CD4-positive, alpha-beta T cell treated with Interleukin-6 for 4 hours (primary cell): ENCODE measurements at regions not wholly inside any gene's neighbourhood (a gene's known extent, or its start where the extent isn't known, plus 50 kb on each side); places are given as distances from the start of the nearest gene placed in this dataset.
"Not testable (repeated sequence)": the region's sequence is repeated elsewhere in the genome, so short reads cannot be mapped to it uniquely, and the experiment has no call there.

ENCODE experiments used
- DNase-seq: peaks from one replicate; pipeline ENCODE4 v3.0.0-alpha.2; 2020; ENCODE audit warnings: mixed read lengths

DNA sequence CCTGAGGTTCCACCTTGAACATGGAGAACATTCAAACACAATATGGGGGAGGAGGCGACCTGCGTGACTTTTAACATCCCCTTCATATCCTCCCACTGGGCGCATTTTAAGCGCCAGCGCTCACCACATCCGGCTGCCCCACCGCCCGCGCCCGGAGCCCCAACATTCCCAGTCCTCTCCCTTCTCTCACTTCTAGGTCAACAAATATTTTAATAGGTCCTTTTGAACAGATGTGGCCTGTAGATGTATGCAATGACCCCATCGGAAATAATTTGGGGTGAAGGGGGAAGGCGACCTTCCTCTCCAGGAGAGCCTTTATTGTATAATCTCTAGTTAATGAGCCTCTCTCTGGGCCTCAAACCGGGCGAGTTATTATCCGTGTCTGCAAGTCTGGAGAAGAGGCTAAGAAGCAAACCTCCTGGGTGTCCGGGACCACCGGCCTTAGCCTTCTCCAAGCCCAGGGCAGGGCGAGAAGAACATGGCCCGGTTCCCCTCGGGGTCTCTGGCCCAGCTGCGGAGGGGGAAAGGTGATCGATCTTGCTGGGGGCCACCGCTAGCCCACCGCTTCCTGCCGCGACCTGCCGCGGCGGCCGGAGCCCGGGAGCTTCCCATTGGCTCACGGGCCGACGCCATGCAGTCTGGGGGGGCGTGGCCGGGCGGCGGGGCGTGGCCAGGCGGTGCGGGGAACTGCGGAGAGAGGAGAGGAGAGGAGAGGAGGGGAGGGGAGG, 83.2 kb upstream of the HMGA2 start:
- peak; percentile 78 for DNase-seq

DNA sequence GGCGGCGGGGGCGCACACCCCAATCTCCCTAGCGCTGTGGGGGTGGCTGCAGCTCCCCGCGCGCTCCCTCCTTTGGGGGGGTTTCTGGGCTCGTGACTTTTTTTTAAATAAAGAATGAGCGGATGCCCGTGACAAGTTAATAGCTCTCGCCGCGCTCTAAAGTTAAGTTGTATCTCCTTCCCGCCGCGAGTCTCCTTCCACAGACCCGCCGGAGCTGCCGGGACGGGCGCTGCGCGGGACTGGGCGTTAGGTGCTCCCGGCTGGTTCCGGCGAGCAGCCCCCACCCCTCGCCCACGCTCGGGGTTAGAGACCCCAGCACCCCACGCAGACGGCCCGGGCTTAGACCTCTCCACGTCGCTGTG, 82.6 kb upstream of the HMGA2 start:
- no peak for DNase-seq

DNA sequence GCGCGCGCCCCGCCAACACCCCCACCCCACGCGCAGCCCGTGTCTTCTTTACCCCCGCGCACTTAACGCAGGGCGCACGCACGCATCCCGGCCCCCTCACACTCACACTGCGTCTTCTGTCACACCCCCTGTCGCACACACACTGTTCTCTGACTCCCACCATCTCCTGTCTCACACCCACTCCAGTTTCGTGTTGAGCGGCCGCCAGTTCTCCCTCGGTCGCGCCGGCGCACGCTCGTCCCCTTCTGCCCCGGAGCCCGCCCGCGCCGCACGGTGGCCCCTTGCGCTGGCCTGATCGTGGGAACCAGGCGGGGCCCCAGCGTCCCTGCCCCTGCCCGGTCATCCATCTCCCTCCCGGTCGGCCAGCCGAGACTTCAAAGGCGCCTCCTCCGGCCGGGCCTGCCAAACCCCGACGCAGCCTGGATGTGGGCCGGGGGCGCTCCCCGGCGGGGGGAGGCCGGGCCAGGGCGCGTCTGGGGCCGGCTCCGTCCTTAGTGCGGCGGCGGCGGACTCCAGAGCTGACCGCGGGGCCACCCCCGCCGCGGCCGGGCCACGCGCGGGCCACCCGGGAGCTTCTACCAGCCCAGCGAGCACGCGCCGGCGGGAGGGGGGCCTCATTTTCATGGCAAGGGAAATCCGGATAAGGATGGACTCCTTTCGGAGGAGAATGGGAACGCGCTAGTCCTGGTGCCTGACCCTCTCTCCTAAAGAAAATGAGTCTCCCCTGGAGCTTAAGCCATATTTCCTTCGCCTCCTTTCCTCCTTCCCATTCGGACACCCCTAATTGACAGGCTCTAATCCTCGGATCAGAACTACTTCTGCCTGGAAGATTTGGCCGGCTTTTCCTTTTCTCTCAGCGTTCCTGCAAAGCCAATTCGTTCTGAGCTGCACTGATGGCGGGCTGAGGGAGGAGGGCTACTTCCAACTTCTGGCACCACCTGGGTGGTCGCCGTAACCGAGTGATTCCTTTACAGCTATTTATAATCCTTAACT, 82.0 kb upstream of the HMGA2 start:
- no peak for DNase-seq

DNA sequence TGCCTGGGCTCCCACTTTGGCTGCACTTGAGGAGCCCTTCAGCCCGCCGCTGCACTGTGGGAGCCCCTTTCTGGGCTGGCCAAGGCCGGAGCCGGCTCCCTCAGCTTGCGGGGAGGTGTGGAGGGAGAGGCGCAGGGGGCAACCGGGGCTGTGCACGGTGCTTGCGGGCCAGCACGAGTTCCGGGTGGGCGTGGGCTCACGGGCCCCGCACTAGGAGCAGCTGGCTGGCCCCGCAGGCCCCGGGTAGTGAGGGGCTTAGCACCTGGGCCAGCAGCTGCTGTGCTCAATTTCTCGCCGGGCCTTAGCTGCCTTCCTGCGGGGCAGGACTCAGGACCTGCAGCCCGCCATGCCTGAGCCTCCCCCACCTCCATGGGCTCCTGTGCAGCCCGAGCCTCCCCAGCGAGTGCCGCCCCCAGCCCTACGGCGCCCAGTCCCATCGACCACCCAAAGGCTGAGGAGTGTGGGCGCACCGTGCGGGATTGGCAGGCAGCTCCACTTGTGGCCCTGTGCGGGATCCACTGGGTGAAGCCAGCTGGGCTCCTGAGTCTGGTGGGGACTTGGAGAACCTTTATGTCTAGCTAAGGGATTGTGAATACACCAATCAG, 79.9 kb upstream of the HMGA2 start:
- not testable (repeated sequence) for DNase-seq

DNA sequence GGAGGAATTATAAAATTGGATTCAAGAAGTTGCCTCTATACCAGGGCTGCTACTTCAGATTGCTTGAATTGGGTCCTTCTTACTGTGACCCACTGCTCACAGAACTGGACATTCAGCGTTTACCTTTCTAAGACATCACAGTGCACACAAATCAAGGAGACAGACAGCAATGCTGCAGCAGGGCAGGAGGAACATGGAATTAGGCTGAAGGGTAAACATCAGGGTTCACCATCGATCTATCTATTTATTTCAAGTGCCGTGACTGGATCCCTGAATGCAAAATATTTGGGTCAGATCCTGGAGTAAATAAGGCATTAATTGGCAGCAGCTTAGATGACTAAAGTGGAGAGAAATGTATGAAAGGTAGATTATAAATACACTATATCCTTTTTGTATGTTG, 76.9 kb upstream of the HMGA2 start:
- no peak for DNase-seq

DNA sequence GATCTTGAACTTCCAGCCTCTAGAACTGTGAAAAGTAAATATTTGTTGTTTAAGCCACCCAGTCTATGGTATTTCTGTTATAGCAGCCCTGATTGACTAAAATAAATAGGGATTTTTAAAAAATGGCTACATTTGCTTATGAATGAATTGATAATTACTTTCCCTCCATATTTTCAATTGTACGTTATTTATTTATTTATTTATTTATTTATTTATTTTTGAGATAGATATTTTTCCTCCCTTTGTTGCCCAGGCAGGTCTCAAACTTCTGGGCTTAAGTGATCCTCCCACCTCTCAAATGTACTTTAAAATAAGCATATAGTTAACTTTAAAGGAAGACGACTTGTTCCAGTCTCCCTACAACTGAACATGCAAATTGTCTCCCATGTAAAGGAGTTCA, 76.0 kb upstream of the HMGA2 start:
- DNase-seq = no peak

DNA sequence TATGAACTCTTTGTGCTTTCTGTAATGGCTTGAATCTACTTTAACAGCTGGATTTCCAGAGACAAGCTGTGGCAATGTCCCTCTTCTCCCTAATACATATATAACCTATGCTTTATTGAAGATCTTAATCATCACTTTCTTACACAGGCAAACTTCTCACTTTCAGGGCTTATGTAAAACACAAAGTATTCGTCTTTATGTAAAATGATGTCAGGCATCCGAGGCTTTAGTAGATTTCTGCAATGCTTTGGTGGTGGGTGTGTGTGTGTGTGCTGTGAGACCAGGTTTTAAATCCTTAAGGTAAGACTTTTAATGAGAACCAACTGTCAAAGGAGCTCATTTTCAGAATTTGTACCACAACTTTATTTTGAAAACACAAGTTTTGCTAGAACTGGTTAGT, 70.0 kb upstream of the HMGA2 start:
- no peak for DNase-seq

DNA sequence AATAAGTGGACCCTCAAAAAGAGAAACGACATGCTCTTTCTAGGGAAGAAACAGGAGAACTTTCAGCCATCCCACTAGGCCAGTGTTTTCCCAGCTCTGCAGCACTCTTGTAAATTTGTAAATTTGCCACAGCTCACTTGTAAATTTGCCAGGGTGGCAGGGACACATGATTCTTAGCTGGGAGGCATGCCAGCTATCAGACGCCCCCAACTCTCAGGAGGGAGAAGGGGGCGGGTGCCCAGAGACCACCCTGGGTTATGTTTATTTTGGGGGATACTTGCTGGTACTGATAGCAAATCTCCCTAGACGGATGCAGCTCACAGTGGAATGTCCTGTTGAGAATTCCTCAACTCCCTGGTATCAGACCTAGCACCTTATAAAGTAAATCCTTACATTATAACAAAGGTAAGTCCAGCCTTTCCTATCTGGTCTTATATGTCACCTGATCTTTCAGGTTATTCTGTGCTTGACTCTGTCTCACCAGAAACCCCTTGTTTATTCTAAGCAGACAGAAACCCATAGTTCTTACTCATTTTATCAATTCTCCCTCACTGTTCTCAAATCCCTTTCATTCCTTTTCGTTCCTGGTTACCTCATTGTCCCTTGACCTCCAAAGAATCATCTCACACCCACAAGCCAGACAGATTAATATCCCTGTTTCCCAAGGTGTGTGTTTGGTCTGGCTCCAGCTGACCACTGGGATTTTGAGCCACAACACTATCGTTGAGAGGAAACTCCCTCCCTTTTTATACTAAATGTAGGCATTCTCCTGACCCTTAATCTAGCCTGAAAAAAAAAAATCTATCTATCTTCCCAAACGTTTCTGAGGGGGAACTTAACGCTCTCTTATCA, 69.3 kb upstream of the HMGA2 start:
- no peak for DNase-seq

DNA sequence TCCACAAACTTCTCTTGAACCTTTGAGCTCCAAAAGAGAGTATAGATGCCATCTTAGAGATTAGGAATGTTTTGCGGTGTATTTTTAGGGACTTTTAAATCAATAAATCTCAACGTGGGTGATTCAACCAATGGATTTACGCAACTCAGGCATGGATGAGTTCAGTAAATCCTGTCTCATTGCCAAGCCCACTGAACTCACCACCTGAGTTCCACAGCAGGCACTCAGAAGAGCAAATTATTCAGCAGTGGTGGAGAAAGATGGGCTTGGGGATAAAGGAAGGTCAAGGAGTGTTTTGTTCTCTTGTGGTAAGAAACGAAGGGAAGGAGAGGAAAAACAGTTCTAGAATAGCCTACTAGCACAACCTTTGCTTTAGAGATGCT, 68.7 kb upstream of the HMGA2 start:
- DNase-seq = no peak

DNA sequence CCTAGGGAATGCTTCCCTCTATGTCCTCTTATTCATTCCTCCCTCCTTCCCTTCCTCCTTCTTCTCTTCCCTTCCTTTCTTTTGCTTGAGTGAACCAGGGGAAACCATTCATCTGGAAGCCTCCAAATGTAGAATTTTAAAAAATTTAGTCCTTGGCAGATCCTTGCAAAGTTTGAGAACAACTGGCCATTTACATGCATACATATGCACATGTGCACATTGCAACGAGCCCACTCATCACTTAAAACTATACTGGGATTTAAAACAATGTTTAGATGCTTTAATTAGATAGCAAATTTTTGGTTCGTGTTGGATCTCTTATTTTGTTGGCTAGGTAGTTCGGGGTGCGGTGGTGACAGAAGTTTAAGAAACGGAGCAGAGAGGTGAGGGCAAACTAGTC, 68.0 kb upstream of the HMGA2 start:
- no peak for DNase-seq

DNA sequence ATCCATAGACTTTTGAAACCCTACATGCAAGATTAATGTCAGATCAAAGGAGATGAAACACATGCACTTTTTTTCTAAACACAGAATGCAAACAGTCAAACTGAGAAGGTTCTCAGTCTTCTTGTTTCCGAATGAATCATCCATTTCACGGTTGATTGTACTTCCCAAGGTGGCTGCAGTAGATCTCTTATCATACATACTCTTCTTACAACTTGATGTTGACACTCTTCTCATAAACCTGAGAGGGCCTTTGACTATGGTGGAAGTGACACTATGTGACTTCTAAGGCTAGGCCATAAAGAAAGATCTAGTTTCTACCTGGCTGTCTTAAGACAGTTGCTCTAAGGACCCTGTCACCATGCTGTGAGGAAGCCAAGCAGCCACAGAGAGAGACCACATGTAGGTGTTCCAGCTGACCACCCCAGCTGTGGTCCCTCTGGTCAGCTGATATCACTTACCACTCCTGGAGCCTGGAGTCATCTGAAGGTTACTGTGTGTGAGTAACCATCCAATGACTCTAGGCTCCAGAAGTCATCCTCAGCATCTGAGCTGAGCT, 67.2 kb upstream of the HMGA2 start:
- DNase-seq = no peak

DNA sequence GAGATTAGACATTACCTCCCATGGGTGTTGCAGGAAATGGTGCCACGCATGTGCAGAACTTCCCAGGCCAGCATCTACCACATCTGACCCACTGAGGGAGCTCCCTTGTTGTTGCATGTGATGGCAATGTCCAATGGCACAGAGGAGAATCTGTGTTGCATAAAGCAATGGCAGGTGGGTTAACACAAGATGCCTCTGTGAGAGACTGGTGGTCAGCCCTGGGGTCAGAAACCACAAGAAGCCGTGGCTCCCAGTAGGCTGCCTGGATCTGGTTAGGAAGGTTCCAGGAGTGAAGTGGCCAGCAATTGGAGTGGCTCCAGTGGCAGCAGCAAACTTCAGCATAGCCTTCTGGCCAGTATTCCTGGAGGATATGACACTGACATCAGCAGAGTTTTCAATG, 65.9 kb upstream of the HMGA2 start:
- DNase-seq = no peak

DNA sequence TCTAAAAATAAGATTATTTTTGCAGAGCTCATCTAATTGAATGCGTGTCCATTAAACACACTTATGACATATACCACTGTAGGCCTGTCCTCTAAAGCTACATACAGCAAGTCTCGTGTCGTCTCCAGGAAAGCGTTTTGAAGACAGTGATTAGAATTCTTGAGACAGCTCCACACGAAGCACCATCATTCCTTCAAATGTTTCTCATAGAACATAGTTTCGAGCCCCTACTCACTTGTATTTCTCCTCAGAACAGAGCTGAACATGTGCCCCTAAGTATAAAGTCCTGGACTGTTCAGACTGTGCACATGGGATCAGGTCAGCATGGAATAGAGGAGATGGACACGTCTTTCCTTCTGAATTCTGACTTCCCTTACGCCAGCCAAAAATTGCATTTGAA, 64.5 kb upstream of the HMGA2 start:
- no peak for DNase-seq

DNA sequence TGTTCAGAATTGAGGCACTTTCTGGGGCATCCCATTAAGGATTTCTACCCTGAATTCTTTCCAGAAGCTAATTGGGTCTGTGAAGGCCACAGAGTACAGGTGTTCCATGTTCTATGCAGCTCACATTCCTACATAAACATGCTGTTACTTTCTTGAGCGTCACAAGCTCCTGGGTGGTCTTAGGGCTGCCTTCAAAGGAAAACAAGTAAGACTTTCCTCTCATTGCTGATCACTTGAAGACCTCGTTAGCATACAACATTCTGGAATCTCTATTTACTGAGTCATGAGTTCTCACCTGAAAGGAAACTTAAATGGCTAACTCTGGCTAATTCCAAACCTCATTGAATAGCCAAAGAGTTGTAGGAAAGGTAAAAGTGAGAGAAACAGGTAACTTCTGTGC, 63.0 kb upstream of the HMGA2 start:
- DNase-seq = no peak

DNA sequence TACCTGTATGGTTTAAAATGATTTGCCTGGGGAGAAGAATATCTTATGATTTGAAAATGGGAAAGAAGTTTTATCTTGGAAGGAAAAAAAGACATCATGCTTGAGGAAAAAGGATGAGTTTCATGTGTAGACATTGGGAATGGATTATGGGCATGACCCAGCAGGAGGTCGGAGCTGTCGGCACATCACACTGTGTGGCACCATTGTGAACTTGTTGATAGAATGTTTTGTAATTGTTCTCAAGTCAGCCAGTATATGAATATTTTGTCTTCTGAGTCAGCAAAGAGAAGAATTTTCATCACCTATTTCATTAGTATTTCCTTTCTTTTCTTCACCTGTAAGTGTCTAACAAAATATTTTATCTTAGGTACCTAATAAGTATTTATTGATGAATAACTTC, 60.0 kb upstream of the HMGA2 start:
- no peak for DNase-seq

DNA sequence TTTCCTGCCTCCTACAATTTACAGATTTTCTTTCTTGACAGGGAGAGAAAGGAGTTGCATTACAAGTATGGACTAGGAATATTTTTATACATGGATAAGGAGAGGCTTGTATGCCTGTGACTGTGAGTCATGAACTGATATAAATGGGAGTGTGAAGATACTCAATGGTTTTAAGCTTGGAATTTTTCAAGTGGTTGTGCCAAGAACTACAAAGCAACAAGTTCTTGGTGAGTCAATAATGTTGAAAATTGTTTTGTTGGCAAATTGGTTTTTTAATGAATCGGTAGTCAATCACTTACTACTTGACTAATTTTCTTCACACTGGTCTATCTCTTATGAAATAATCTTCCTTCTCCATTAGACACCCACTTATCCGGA, 58.9 kb upstream of the HMGA2 start:
- no peak for DNase-seq

DNA sequence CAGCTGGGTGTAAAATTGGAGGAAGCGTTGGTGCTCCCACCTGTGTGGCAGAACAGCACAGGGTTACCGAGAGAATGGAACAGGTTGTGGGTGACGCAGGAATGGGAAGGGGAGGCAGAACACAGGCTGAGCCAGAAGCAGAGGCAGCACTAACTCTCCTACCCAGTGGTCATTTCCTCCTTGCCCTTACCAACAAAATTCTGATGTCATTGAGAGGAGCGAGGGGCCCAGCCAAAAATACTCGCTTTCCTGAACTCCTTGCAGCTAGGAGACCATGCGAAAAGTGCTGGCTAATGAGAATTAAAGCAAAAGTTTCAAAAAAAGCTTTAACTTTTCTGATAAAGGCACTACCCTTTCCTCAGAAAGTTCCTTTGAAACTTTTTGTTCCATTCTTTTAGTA, 54.4 kb upstream of the HMGA2 start:
- no peak for DNase-seq
